ENCODE measurements at regions not wholly inside any gene's neighbourhood (a gene's known extent, or its start where the extent isn't known, plus 50 kb on each side); places are given as distances from the start of the nearest gene placed in this dataset.

GRCh38 chr2:42921721-42922120, 129.3 kb upstream of the HAAO start:
- H3K4me3 ChIP-seq (ENCODE audit: low read depth, low read length), result no peak overlapping the region
- no peak for TF ChIP-seq CTCF (IDR thresholded peaks at IDR 0.05; ENCODE audit: insufficient read depth, low read length)
- DNase-seq (ENCODE audit: low read depth), result no peak

GRCh38 chr2:42921147-42921520, 128.8 kb upstream of the HAAO start:
- DNase-seq (ENCODE audit: low read depth), result no peak
- H3K4me3 ChIP-seq (ENCODE audit: low read depth, low read length), result no peak overlapping the region
- no peak for TF ChIP-seq CTCF (IDR thresholded peaks at IDR 0.05; ENCODE audit: insufficient read depth, low read length)

- TF ChIP-seq CTCF (IDR thresholded peaks at IDR 0.05; ENCODE audit: insufficient read depth, low read length), result no peak
- DNase-seq (ENCODE audit: low read depth), result no peak
- no peak overlapping the region for H3K4me3 ChIP-seq (ENCODE audit: low read depth, low read length)
Measured at GRCh38 chr2:42920446-42921146, 128.2 kb upstream of the HAAO start.

- H3K4me3 ChIP-seq (ENCODE audit: low read depth, low read length), result no peak overlapping the region
- DNase-seq (ENCODE audit: low read depth), result no peak
- no peak for TF ChIP-seq CTCF (IDR thresholded peaks at IDR 0.05; ENCODE audit: insufficient read depth, low read length)
Measured at GRCh38 chr2:42918671-42919318, 126.4 kb upstream of the HAAO start.

GRCh38 chr2:42918041-42918440, 125.7 kb upstream of the HAAO start:
- TF ChIP-seq CTCF (IDR thresholded peaks at IDR 0.05; ENCODE audit: insufficient read depth, low read length), result no peak
- DNase-seq (ENCODE audit: low read depth), result no peak
- H3K4me3 ChIP-seq (ENCODE audit: low read depth, low read length), result no peak overlapping the region

- DNase-seq (ENCODE audit: low read depth), result peak; percentile 74
- H3K4me3 ChIP-seq (ENCODE audit: low read depth, low read length), result no peak overlapping the region
- no peak for TF ChIP-seq CTCF (IDR thresholded peaks at IDR 0.05; ENCODE audit: insufficient read depth, low read length)
Measured at GRCh38 chr2:42917425-42917927, 125.1 kb upstream of the HAAO start.

Measured in fibroblast of the aortic adventitia (primary cell).